Parathyroid adenoma (tissue), 2 donors: ENCODE measurements at regions not wholly inside any gene's neighbourhood (a gene's known extent, or its start where the extent isn't known, plus 50 kb on each side); places are given as distances from the start of the nearest gene placed in this dataset.

Source experiments
- H2AFZ ChIP-seq: fragments of 300-600 bp; sonication (generic); one replicate; pipeline ENCODE4 v1.7.0; 2017; ENCODE audit warnings: antibody characterized with exemption, mild to moderate bottlenecking
- H3K27ac ChIP-seq: fragments of 300-600 bp; sonication (generic); one replicate; pipeline ENCODE4 v1.7.0; 2017
- H3K27me3 ChIP-seq: fragments of 300-600 bp; sonication (generic); one replicate; pipeline ENCODE4 v1.7.0; 2017; ENCODE audit warnings: low read length; ENCODE audit not compliant: control insufficient read depth, insufficient read depth
- H3K36me3 ChIP-seq: fragments of 300-600 bp; sonication (generic); one replicate; pipeline ENCODE4 v1.7.0; 2017; ENCODE audit warnings: low read length; ENCODE audit not compliant: control insufficient read depth, insufficient read depth
- H3K4me1 ChIP-seq: fragments of 300-600 bp; sonication (generic); one replicate; pipeline ENCODE4 v1.7.0; 2017; ENCODE audit warnings: control low read depth
- H3K4me2 ChIP-seq: fragments of 300-600 bp; sonication (generic); one replicate; pipeline ENCODE4 v1.7.0; 2017; ENCODE audit warnings: low read length
- H3K4me3 ChIP-seq: fragments of 300-600 bp; sonication (generic); one replicate; pipeline ENCODE4 v1.7.0; 2017; ENCODE audit warnings: low read depth, low read length
- H3K79me2 ChIP-seq: fragments of 300-600 bp; sonication (generic); one replicate; pipeline ENCODE4 v1.7.0; 2017; ENCODE audit warnings: control low read depth
- H3K9ac ChIP-seq: fragments of 300-600 bp; sonication (generic); one replicate; pipeline ENCODE4 v1.7.0; 2017; ENCODE audit warnings: mild to moderate bottlenecking
- H3K9me3 ChIP-seq: fragments of 300-600 bp; sonication (generic); one replicate; pipeline ENCODE4 v1.7.0; 2017; ENCODE audit warnings: low read length; ENCODE audit not compliant: control insufficient read depth
- TF ChIP-seq, protein P1 (sequence below): fragments of 300-600 bp; sonication (generic); IDR thresholded peaks from one replicate; pipeline ENCODE4 v1.7.0; 2017; ENCODE audit warnings: antibody characterized with exemption, mild to moderate bottlenecking
- donor health status: primary hyperparathyroidism.

DNA sequence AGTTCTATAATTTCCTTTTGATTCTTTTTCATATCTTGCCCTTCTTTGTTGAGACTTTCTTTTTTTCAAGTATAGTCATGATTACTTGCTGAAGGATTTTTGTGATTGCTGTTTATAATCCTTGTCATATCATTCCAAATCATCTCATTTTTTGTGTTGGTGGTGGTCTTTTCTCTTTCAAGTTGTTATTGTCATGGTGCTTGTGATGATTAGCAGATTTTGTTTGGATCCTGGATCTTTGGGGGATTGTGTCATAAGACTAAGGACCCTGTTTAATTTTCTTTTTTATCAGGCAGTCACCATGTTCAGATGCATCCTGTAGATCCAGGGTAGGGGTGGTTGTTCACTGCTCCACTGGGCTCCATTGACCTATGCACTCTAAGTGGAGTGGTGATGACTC, 254.4 kb upstream of the FOXF1 start:
- H3K27me3 ChIP-seq = no peaks in the 10 kb centered on the region
- no peak overlapping the region for H3K9ac ChIP-seq
- no peak overlapping the region for H2AFZ ChIP-seq
- no peaks in the 10 kb centered on the region for H3K4me1 ChIP-seq
- no peaks in the 10 kb centered on the region for H3K9me3 ChIP-seq
- TF ChIP-seq, protein P1, sequence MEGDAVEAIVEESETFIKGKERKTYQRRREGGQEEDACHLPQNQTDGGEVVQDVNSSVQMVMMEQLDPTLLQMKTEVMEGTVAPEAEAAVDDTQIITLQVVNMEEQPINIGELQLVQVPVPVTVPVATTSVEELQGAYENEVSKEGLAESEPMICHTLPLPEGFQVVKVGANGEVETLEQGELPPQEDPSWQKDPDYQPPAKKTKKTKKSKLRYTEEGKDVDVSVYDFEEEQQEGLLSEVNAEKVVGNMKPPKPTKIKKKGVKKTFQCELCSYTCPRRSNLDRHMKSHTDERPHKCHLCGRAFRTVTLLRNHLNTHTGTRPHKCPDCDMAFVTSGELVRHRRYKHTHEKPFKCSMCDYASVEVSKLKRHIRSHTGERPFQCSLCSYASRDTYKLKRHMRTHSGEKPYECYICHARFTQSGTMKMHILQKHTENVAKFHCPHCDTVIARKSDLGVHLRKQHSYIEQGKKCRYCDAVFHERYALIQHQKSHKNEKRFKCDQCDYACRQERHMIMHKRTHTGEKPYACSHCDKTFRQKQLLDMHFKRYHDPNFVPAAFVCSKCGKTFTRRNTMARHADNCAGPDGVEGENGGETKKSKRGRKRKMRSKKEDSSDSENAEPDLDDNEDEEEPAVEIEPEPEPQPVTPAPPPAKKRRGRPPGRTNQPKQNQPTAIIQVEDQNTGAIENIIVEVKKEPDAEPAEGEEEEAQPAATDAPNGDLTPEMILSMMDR = no peak
- no peaks in the 10 kb centered on the region for H3K36me3 ChIP-seq
- H3K27ac ChIP-seq = no peak overlapping the region
- no peak overlapping the region for H3K4me3 ChIP-seq
- no peak overlapping the region for H3K4me2 ChIP-seq
- H3K79me2 ChIP-seq = no peaks in the 10 kb centered on the region

DNA sequence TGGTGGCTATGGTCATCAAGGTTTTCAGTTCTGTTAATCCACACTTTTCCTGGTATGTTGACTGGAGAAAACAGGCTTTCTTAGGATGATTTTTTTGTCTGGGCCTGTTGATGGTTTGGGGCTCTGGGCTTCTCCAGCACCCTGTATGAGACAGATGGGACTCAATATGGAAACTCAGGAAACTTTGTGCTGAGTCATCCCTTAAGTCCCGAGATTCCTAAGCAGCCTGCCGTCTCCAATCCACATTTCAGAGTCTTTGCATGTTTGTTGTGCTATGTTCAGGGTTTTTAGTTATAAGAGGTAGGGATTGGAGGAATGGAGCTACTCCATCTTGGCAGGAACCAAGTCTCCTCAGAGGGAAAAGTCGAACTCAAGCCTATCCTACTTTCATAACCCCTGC, 253.3 kb upstream of the FOXF1 start:
- Histone ChIP-seq H3K27ac (no peak overlapping the region), H3K9me3 (no peaks in the 10 kb centered on the region), H3K4me3 (no peak overlapping the region), H2AFZ (no peak overlapping the region), H3K4me2 (no peak overlapping the region), H3K79me2 (no peaks in the 10 kb centered on the region), H3K4me1 (no peaks in the 10 kb centered on the region), H3K9ac (no peak overlapping the region), H3K36me3 (no peaks in the 10 kb centered on the region), H3K27me3 (no peaks in the 10 kb centered on the region)
- TF ChIP-seq, protein P1 = no peak

DNA sequence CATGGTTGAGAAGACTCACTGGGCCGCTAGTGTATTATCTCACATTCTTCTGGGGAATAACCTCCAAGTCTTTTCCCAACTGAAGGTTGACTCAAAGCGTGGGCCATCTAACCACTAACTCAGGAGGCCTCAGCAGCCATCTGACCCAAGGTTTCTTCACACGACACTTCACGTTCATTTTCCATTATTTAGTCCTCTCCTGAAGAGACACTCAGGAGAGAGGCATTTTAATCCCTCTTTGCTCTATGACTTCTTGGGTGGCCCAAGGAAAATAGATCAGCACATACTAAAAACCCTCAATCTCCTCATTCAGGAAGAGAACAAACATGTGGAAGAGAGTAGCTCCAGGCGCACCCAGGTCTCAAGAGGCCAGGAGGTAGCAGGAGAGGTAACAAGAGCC, 252.8 kb upstream of the FOXF1 start:
- Histone ChIP-seq H3K79me2 (no peaks in the 10 kb centered on the region), H3K36me3 (no peaks in the 10 kb centered on the region), H3K27ac (no peak overlapping the region), H3K4me2 (no peak overlapping the region), H3K27me3 (no peaks in the 10 kb centered on the region), H3K9ac (no peak overlapping the region), H3K9me3 (no peaks in the 10 kb centered on the region), H2AFZ (no peak overlapping the region), H3K4me1 (no peaks in the 10 kb centered on the region), H3K4me3 (no peak overlapping the region)
- TF ChIP-seq, protein P1 = no peak

DNA sequence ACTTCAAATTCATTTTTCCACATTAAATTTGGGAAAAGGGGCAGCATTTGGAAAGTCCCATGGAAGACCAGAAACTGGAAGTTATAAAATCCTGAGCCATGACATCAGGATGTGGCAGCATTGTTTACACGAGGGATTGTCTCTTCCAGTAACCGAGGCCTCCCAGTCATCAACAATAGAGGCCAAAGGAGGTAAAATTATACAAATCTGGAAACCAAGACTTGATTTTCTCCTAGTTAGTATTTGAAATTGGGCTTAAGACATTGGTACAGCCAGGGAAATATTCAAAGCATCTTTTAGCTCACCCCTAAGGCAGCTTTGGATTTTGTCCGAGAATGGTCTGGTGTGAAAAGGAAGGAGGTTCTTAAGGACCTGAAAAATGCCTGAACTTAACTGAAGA, 251.6 kb upstream of the FOXF1 start:
- no peaks in the 10 kb centered on the region for H3K36me3 ChIP-seq
- no peak overlapping the region for H2AFZ ChIP-seq
- H3K27ac ChIP-seq = peak overlapping the region; percentile 66
- no peak overlapping the region for H3K4me3 ChIP-seq
- H3K9me3 ChIP-seq = no peaks in the 10 kb centered on the region
- H3K4me1 ChIP-seq = no peaks in the 10 kb centered on the region
- H3K27me3 ChIP-seq = no peaks in the 10 kb centered on the region
- H3K4me2 ChIP-seq = no peak overlapping the region
- no peak overlapping the region for H3K9ac ChIP-seq
- TF ChIP-seq, protein P1 = no peak
- H3K79me2 ChIP-seq = no peaks in the 10 kb centered on the region

DNA sequence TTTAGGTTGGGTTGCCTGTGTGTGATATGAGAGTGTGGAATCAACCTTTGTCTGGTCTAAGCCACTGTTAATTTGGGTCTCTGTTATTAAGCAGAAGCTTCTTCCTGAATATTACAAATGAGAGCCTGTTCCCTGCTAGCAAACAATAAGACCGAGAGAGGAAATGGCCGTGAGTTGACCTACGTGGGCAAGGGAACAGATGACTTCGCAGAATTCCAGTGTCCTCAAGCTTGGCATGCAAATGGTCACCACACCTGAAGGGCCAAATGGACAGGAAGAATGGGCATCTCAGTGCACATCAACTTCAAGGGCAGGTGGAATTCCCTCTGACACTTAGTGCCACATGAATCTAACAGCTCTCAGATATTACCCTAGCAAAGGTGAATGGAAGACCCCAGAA, 250.8 kb upstream of the FOXF1 start:
- H3K4me3 ChIP-seq = no peak overlapping the region
- no peaks in the 10 kb centered on the region for H3K9me3 ChIP-seq
- peak overlapping the region; percentile 66 for H3K27ac ChIP-seq
- H3K4me1 ChIP-seq = no peaks in the 10 kb centered on the region
- no peaks in the 10 kb centered on the region for H3K79me2 ChIP-seq
- H3K36me3 ChIP-seq = no peaks in the 10 kb centered on the region
- no peaks in the 10 kb centered on the region for H3K27me3 ChIP-seq
- TF ChIP-seq, protein P1 = no peak
- H3K4me2 ChIP-seq = no peak overlapping the region
- no peak overlapping the region for H3K9ac ChIP-seq
- H2AFZ ChIP-seq = no peak overlapping the region
